ENCODE measurements at regions not wholly inside any gene's neighbourhood (a gene's known extent, or its start where the extent isn't known, plus 50 kb on each side); places are given as distances from the start of the nearest gene placed in this dataset.

DNA sequence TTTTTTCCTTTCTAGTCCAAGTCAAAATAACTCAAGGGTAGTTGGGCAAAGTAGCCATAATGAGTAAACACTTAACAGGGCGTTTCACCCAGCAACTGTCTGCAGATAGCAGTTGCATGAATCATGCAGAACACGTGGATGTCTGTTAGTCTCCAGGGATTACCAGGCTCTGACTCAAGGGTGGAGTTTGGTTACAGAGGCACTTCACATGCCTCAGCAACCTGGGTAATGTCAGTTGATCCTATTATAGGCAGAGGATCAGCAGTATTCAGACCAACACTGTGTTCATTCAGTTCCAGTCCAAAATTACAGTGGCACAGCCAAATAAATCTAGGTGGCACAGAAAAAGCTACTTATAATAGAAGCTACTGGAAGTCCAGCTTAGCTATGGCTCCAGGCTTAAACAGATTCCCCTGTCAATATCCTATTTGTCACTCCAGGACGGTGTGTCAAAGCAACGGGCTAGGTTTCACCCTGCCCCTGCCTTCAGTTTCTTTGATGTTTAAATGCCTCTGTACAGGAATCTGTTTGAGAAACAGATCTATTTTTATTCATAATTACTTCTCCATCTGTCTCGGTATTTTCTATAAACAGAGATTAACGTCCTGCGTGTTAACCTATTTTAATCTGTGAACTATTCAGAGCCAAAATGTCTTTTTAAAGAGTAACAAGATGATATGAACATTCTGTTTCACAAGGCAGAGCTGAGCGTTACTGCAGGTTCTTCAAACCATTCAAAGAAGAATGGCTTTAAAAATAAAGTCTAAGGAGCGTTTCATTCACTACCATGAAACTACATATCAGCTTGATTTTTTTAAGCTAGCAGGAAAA lies 162.6 kb upstream of the AKR1E2 start (continued):
- TF ChIP-seq ZNF184 (CRISPR knock-in tag; IDR thresholded peaks at IDR 0.05), result no peak
- no peak for TF ChIP-seq ZNF23 (CRISPR knock-in tag; IDR thresholded peaks at IDR 0.05)
- TF ChIP-seq ZNF253 (CRISPR knock-in tag; conservative IDR thresholded peaks at IDR 0.05), result no peak
- TF ChIP-seq, protein P1, sequence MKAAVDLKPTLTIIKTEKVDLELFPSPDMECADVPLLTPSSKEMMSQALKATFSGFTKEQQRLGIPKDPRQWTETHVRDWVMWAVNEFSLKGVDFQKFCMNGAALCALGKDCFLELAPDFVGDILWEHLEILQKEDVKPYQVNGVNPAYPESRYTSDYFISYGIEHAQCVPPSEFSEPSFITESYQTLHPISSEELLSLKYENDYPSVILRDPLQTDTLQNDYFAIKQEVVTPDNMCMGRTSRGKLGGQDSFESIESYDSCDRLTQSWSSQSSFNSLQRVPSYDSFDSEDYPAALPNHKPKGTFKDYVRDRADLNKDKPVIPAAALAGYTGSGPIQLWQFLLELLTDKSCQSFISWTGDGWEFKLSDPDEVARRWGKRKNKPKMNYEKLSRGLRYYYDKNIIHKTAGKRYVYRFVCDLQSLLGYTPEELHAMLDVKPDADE (conservative IDR thresholded peaks at IDR 0.05; ENCODE audit: control insufficient read depth, low read depth, low read length), result no peak
- peak; percentile 72 for TF ChIP-seq TEAD4 (IDR thresholded peaks at IDR 0.05; ENCODE audit: low read length)
- no peak for TF ChIP-seq TEAD4 (CRISPR knock-in tag; IDR thresholded peaks at IDR 0.05; ENCODE audit: borderline replicate concordance)
- 0 out of 2 replicates have a peak, but pooled peaks have one; percentile 65 for TF ChIP-seq ZKSCAN8 (CRISPR knock-in tag; IDR thresholded peaks at IDR 0.05)
- no peak for TF ChIP-seq ZNF75A (CRISPR knock-in tag; IDR thresholded peaks at IDR 0.05)
- TF ChIP-seq GABPA (tag; conservative IDR thresholded peaks at IDR 0.05; ENCODE audit: low read depth), result no peak
- no peak for TF ChIP-seq ZBTB5 (IDR thresholded peaks at IDR 0.05)
- TF ChIP-seq TFAM (CRISPR knock-in tag; conservative IDR thresholded peaks at IDR 0.05), result no peak
- TF ChIP-seq MGA (IDR thresholded peaks at IDR 0.05), result peak; percentile 91
- no peak for TF ChIP-seq XRCC3 (IDR thresholded peaks at IDR 0.05)
- TF ChIP-seq PHF20 (IDR thresholded peaks at IDR 0.05; ENCODE audit: partially characterized antibody), result no peak

Data from K562 (cell line).